GM12872 (cell line): ENCODE measurements at regions not wholly inside any gene's neighbourhood (a gene's known extent, or its start where the extent isn't known, plus 50 kb on each side); places are given as distances from the start of the nearest gene placed in this dataset.

ENCODE experiments used
- CTCF ChIP-seq: IDR thresholded peaks from 3 replicates; pipeline ENCODE4 v1.5.1; 2011; ENCODE audit warnings: low read depth, mild to moderate bottlenecking, low read length, moderate library complexity; ENCODE audit not compliant: insufficient read depth

DNA sequence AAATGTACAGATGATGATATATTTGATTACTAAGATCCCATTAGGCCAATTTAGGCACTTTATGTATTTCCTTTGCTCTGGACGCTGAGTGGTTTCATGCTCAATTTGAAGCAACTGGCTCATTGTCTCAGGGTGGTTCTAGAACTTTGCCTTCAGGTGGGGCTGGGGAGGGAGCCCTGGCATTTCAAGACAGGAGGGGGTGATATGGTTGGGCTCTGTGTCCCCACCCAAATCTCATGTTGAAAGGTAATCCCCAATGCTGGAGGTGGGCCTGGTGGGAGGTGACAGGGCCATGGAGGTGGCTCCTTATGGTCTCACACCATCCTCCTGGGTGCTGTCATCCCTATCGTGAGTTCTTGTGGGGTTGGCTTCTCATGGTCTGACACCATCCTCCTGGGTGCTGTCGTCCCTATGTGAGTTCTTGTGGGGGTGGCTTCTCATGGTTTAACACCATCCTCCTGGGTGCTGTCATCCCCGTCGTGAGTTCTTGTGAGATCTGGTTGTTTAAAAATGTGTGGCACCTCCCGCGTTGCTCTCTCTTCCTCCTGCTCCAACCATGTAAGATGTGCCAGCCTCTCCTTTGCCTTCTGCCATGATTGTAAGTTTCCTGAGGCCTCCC lies 151.5 kb upstream of the KLF6 start:
- no peak for TF ChIP-seq CTCF

DNA sequence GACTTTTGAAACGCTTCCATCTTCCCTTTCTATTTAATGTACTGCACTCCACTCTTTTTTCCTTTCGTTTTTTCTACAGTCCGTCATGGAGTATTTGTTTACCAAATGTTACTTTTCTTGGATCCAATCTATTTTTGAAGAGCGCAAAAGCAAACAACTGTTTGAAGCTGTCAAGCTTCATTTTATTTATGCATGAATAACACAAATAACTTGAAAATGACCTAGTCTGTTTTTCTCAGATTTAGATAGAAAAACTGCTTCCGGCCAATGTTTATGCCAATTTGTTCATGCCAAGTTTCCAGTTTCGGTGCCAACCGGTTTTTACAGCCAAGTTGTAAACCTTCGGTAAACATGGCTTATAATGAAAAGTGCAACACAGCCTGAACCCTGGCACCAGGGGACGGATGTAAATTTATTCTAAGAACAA lies 150.9 kb upstream of the KLF6 start:
- no peak for TF ChIP-seq CTCF

- TF ChIP-seq CTCF, result peak; percentile 30; the same call in 1 of the 3 replicates
Observed at GRCh38 chr10:3935141-3935540, 150.1 kb upstream of the KLF6 start.

DNA sequence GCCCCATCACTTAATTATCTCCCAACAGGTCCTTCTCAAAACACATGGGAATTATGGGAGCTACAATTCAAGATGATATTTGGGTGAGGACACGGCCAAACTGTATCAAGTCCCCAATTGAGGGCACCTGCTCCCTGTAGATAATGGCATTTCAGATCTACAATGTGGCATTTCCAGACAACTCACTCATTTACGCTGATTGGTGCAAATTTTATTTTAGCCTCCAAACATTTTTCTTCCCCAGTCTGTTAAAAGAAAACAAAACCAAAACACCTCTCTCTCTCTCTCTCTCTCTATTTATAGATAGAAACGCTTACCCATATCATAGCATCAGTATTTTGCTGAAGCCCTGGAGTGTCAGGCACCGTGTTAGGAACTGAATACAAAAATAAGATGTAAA lies 148.7 kb upstream of the KLF6 start:
- TF ChIP-seq CTCF, result no peak

DNA sequence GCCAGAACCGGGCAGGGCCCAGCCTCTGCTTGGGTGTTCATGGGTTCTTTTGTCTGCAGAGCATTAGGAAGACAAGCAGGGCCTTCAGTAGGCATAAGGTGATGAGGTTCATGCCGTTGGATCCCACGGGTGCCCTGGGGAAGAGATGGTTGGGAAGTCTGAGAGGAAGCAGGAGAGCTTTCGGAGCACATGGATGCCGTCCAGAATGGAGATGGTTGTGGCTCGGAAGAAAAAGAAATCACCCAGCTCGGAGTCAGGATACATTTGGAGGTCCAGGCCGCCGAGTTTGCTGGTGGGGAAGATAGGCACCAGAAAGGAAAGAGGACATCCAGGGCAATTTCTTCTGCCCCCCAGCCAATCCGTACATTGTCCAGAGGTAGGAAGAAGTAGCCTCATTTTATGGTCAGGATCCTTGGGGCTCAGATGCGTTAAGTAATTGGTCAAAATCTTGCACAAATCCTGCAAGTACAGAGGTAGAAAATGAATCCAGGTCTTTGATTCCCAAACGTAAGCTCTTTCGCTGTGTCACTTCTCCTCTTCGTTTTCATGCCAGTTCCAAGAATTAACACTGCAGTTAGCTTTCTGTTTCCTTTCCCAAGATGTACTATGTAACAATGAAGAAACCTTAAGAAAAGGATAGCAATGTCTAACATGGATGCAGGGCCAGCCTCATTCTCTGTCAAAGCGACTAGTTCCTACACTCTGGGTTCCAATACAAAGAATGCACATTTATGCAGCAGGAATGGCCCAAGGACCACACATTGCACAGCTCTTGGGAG lies 147.8 kb upstream of the KLF6 start:
- TF ChIP-seq CTCF, result no peak

- no peak for TF ChIP-seq CTCF
Observed at GRCh38 chr10:3931901-3932300, 146.9 kb upstream of the KLF6 start.

DNA sequence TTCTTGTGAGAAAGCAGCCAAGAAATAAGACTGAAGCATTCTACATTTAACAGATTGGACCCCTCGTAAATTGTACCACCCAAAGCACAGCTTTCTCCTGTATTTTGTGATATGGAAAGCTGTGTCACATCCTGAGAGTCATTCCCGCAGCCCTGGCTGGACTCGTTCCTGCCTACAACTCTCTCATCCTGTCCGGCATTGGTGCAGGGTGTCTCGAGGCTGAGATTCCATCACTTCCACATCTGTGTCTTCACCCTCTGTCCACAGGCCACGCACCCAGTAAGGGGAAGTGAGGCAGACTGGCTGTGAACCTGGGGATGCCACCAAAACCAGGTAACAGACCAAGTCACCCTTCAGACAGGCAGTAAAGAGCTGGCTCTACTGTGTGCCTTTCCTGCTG lies 146.2 kb upstream of the KLF6 start:
- TF ChIP-seq CTCF, result no peak
